Breast epithelium (tissue), 4 donors: ENCODE measurements at regions not wholly inside any gene's neighbourhood (a gene's known extent, or its start where the extent isn't known, plus 50 kb on each side); places are given as distances from the start of the nearest gene placed in this dataset.
"Not testable (repeated sequence)": the region's sequence is repeated elsewhere in the genome, so short reads cannot be mapped to it uniquely, and the experiment has no call there.

Experiments used
- DNase-seq, 2 donors: peaks; one replicate each; pipeline ENCODE4 v3.0.0-alpha.2; 2019; ENCODE audit warnings: low spot score in 2 of 2
- H3K27ac ChIP-seq, 2 donors: fragments of 200-600 bp; sonication (generic) in 1 of 2; one replicate each; pipeline ENCODE4 v1.5.1; 2016 to 2019; ENCODE audit warnings: mild to moderate bottlenecking in 1 of 2
- H3K27me3 ChIP-seq, 2 donors: fragments of 200-600 bp; sonication (generic) in 1 of 2; one replicate each; pipeline versions ENCODE4 v1.5.1 to v1.6.0; 2017 to 2019; ENCODE audit warnings: control low read depth in 1 of 2, mild to moderate bottlenecking in 1 of 2
- H3K36me3 ChIP-seq: fragments of 200-600 bp; one replicate; pipeline ENCODE4 v1.5.1; 2019
- H3K4me1 ChIP-seq, 2 donors: fragments of 200-600 bp; sonication (generic); one replicate each; pipeline ENCODE4 v1.5.1; 2016 to 2019; ENCODE audit warnings: control low read depth in 1 of 2
- H3K4me3 ChIP-seq, 3 donors: fragments of 200-600 bp; sonication (generic); 1 replicate in 2 of 3; 2 replicates in 1 of 3; pipeline ENCODE4 v1.5.1; 2016 to 2019; ENCODE audit warnings: mild to moderate bottlenecking in 3 of 3, moderate library complexity in 2 of 3
- H3K9me3 ChIP-seq, 2 donors: fragments of 200-600 bp; sonication (generic) in 1 of 2; one replicate each; pipeline ENCODE4 v1.5.1; 2016 to 2019; ENCODE audit warnings: control low read depth in 1 of 2
- CTCF ChIP-seq, 3 donors: fragments of 450-650 bp; IDR thresholded peaks; one replicate each; pipeline ENCODE4 v1.5.1; 2016 to 2017; ENCODE audit warnings: antibody characterized with exemption in 3 of 3, mild to moderate bottlenecking in 3 of 3, moderate library complexity in 3 of 3
- POLR2A ChIP-seq: fragments of 450-650 bp; IDR thresholded peaks from one replicate; pipeline ENCODE4 v1.6.1; 2016; ENCODE audit warnings: antibody characterized with exemption, mild to moderate bottlenecking, moderate library complexity
- POLR2AphosphoS5 ChIP-seq, 3 donors: sonication (generic); formaldehyde crosslinking; IDR thresholded peaks; one replicate each; pipeline ENCODE4 v1.6.1; 2017; ENCODE audit warnings: antibody characterized with exemption in 3 of 3
- intact Hi-C: fragments of 100-400 bp; cut with DNase I; formaldehyde crosslinking; loops from one replicate; pipeline ENCODE4 v1.15.1; 2023; ENCODE audit warnings: low total_unique reads

GRCh38 chr1:4178501-4179113, 278.5 kb upstream of the C1orf174 start:
- DNase-seq = no peak

DNA sequence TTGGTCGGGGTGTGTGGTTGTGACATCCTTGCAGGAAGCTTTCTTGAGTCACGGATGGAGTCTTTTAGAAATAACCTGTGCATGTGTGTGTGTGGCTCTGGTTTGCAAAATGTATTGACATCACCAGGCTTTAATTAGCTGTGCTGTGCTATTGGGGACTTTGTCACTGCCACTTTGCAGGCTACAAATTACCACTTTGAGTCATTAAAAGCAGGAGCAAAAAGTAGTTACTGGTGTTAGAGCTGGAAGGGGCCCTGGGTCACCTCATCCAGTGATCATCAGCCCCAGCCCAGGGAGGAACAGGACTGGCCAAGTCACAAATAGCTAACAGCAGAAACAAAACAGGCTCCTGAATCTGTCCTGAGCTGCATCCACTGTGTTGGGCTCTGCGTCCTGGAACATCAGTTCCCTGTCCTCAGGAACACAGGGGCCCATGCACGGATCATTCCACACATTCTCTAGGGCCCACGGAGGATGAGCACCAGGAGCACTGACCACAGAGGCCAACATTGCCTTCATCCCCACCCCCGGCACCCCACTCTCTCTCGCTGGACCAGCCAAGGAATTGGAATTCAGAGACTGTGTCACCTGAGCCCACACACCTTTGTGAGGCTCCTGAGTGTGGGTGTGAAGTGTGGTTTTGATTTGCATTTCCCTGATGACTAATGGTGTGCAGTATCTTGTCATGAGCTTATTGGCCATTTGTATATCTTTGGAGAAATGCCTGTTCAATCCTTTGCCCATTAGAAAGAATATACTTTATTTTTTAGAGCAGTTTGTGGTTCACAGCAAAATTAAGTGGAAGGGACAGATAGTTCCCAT, 280.1 kb upstream of the C1orf174 start:
- peaks cover 0 to 4% of the 10 kb centered on the region in 2 donors for H3K27me3 ChIP-seq
- no peaks in the 10 kb centered on the region for H3K36me3 ChIP-seq
- H3K4me3 ChIP-seq = no peak overlapping the region
- H3K9me3 ChIP-seq = no peaks in the 10 kb centered on the region
- intact Hi-C loops = no loop called here
- TF ChIP-seq POLR2A (no peak), CTCF (IDR thresholded peaks at IDR 0.05) (no peak), POLR2AphosphoS5 (IDR thresholded peaks at IDR 0.05) (no peak)
- DNase-seq = peak in 1 of 2 donors; percentile 11
- no peaks in the 10 kb centered on the region for H3K4me1 ChIP-seq
- H3K27ac ChIP-seq = no peak overlapping the region

More at GRCh38 chr1:4178501-4179113, 278.5 kb upstream of the C1orf174 start:
- TF ChIP-seq POLR2AphosphoS5 (IDR thresholded peaks at IDR 0.05) (no peak), CTCF (IDR thresholded peaks at IDR 0.05) (no peak), POLR2A (no peak)
- H3K4me1 ChIP-seq = no peaks in the 10 kb centered on the region
- peaks cover 0 to 4% of the 10 kb centered on the region in 2 donors for H3K27me3 ChIP-seq
- no peaks in the 10 kb centered on the region for H3K36me3 ChIP-seq
- intact Hi-C loops = no loop called here
- H3K4me3 ChIP-seq = no peak overlapping the region
- no peak overlapping the region for H3K27ac ChIP-seq
- H3K9me3 ChIP-seq = no peaks in the 10 kb centered on the region

DNA sequence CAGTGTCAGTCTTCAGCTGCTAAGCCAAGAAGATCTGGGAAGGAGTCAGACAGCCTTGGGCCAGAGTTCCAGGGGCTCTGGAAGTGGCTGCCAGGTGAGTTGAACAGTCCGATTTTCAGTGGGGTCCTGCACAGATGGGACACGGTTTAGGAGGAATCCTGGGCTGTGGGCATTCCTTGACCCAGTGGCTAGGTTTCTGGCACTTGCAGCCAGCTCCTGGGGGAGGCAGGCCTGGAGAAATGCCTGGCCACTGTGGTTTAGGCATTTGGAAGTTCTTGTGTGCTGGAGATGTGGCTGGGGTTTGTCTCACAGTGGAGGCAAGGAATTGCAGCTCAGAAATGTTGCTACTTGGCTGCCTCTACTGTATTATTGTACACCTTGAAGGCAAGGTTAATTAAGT, 286.4 kb upstream of the C1orf174 start:
- H3K27me3 ChIP-seq, DNase-seq, H3K4me1 ChIP-seq, H3K27ac ChIP-seq, H3K9me3 ChIP-seq, H3K36me3 ChIP-seq, H3K4me3 ChIP-seq, intact Hi-C loops: not testable (repeated sequence)

GRCh38 chr1:4203501-4203900, 303.4 kb upstream of the C1orf174 start:
- Histone ChIP-seq H3K9me3 (peaks cover 4 to 44% of the 10 kb centered on the region in 2 donors), H3K4me1 (no peaks in the 10 kb centered on the region), H3K27ac (no peak overlapping the region), H3K36me3 (no peaks in the 10 kb centered on the region), H3K27me3 (no peaks in the 10 kb centered on the region), H3K4me3 (no peak overlapping the region)
- intact Hi-C loops = no loop called here
- TF ChIP-seq POLR2AphosphoS5 (IDR thresholded peaks at IDR 0.05) (no peak), CTCF (IDR thresholded peaks at IDR 0.05) (no peak), POLR2A (no peak)
- DNase-seq = no peak

- no peaks in the 10 kb centered on the region for H3K27me3 ChIP-seq
- H3K4me1 ChIP-seq = no peaks in the 10 kb centered on the region
- no peak overlapping the region for H3K4me3 ChIP-seq
- no peak for DNase-seq
- H3K36me3 ChIP-seq = no peaks in the 10 kb centered on the region
- TF ChIP-seq POLR2AphosphoS5 (IDR thresholded peaks at IDR 0.05) (no peak), POLR2A (no peak), CTCF (IDR thresholded peaks at IDR 0.05) (no peak)
- H3K27ac ChIP-seq = no peak overlapping the region
- intact Hi-C loops = no loop called here
- H3K9me3 ChIP-seq = peaks cover 0 to 36% of the 10 kb centered on the region in 2 donors
Observed at GRCh38 chr1:4207183-4207582, 307.1 kb upstream of the C1orf174 start.
